H1 (cell line): ENCODE measurements at regions not wholly inside any gene's neighbourhood (a gene's known extent, or its start where the extent isn't known, plus 50 kb on each side); places are given as distances from the start of the nearest gene placed in this dataset.

Experiments
- BCL11A ChIP-seq, 2 experiments: IDR thresholded peaks; one replicate each; pipeline ENCODE4 v1.6.1; 2011; ENCODE audit warnings: low read depth in 2 of 2, low read length in 2 of 2, mild to moderate bottlenecking in 2 of 2
- CHD7 ChIP-seq: fragments of 300-600 bp; sonication (generic); IDR thresholded peaks from 2 replicates; pipeline ENCODE4 v1.7.1; 2012; ENCODE audit warnings: low read length, moderate library complexity, mild to moderate bottlenecking, inconsistent platforms; ENCODE audit not compliant: insufficient replicate concordance
- RBBP5 ChIP-seq: IDR thresholded peaks from 2 replicates; pipeline ENCODE4 v1.7.1; 2012; ENCODE audit warnings: low read depth, mild to moderate bottlenecking, inconsistent platforms, low read length, moderate library complexity, borderline replicate concordance
- SUZ12 ChIP-seq: fragments of 200-600 bp; sonication (generic); IDR thresholded peaks from 2 replicates; pipeline ENCODE4 v1.6.1; 2012; ENCODE audit warnings: mild to moderate bottlenecking, inconsistent platforms, low read length, moderate library complexity, mixed read lengths

- no peak for TF ChIP-seq BCL11A (IDR thresholded peaks at IDR 0.05; ENCODE audit: low read depth in 2 of 2, low read length in 2 of 2)
- TF ChIP-seq RBBP5: no peak
- no peak for TF ChIP-seq SUZ12
- no peak for TF ChIP-seq CHD7
Measured at GRCh38 chr1:116287341-116288200, 85.5 kb upstream of the ATP1A1 start (continued).
